GM18870 (cell line): ENCODE measurements at regions not wholly inside any gene's neighbourhood (a gene's known extent, or its start where the extent isn't known, plus 50 kb on each side); places are given as distances from the start of the nearest gene placed in this dataset.
"Not testable (repeated sequence)": the region's sequence is repeated elsewhere in the genome, so short reads cannot be mapped to it uniquely, and the experiment has no call there.

Source experiments
- ATAC-seq: cut with Tn5 transposase; IDR thresholded peaks from one replicate; pipeline ENCODE4 v1.9.1; 2021; ENCODE audit warnings: moderate library complexity; ENCODE audit not compliant: unreplicated experiment

- ATAC-seq = no peak
Observed at GRCh38 chr6:84635081-84635761, 129.2 kb downstream of the TBX18 start.

GRCh38 chr6:84633771-84634170 lies 130.6 kb downstream of the TBX18 start:
- ATAC-seq = no peak

GRCh38 chr6:84626527-84626926 lies 137.9 kb downstream of the TBX18 start:
- ATAC-seq = not testable (repeated sequence)

GRCh38 chr6:84625506-84625905 lies 138.9 kb downstream of the TBX18 start:
- no peak for ATAC-seq

- ATAC-seq = no peak
Observed at GRCh38 chr6:84623956-84624680, 140.3 kb downstream of the TBX18 start.

- no peak for ATAC-seq
Observed at GRCh38 chr6:84618836-84619235, 145.6 kb downstream of the TBX18 start.

- no peak for ATAC-seq
Observed at GRCh38 chr6:84618046-84618752, 146.2 kb downstream of the TBX18 start.

GRCh38 chr6:84615987-84616386 lies 148.4 kb downstream of the TBX18 start:
- ATAC-seq = no peak

- no peak for ATAC-seq
Observed at GRCh38 chr6:84615113-84615850, 149.1 kb downstream of the TBX18 start.

- no peak for ATAC-seq
Observed at GRCh38 chr6:84606860-84607259, 157.5 kb downstream of the TBX18 start.

- ATAC-seq = no peak
Observed at GRCh38 chr6:84605298-84605697, 159.1 kb downstream of the TBX18 start.

- ATAC-seq = no peak
Observed at GRCh38 chr6:84601366-84601765, 163.0 kb downstream of the TBX18 start.

GRCh38 chr6:84599991-84600390 lies 164.4 kb downstream of the TBX18 start:
- no peak for ATAC-seq

- ATAC-seq = no peak
Observed at GRCh38 chr6:84597238-84597875, 167.0 kb downstream of the TBX18 start.

GRCh38 chr6:84596488-84596887 lies 167.9 kb downstream of the TBX18 start:
- no peak for ATAC-seq

- no peak for ATAC-seq
Observed at GRCh38 chr6:84588697-84589080, 175.7 kb downstream of the TBX18 start.

GRCh38 chr6:84587994-84588696 lies 176.3 kb downstream of the TBX18 start:
- not testable (repeated sequence) for ATAC-seq

GRCh38 chr6:84587202-84587940 lies 177.0 kb downstream of the TBX18 start:
- ATAC-seq = not testable (repeated sequence)

GRCh38 chr6:84583784-84584183 lies 180.6 kb downstream of the TBX18 start:
- ATAC-seq = no peak
